PC-3 (cell line): ENCODE measurements at regions not wholly inside any gene's neighbourhood (a gene's known extent, or its start where the extent isn't known, plus 50 kb on each side); places are given as distances from the start of the nearest gene placed in this dataset.

Source experiments
- ATAC-seq: fragments of 200-7000 bp; cut with Tn5 transposase; 2 replicates; pipeline ENCODE4 v1.9.1; 2020; ENCODE audit warnings: mild to moderate bottlenecking, moderate library complexity
- BruUV-seq: library from RNA; stranded (reverse); fragments of 400-500 nt; replicated peaks from 2 replicates; lab custom pipeline; 2021; lab: Mats Ljungman, UMichigan
- CTCF ChIA-PET: fragments of 300-600 bp; sonication (Branson Sonifier 250); formaldehyde crosslinking; loops from one replicate; lab custom pipeline; 2022; ENCODE audit warnings: antibody characterized with exemption; lab: Charles Lee
- POLR2A ChIA-PET: fragments of 300-600 bp; sonication (Branson Sonifier 250); formaldehyde crosslinking; loops from one replicate; lab custom pipeline; 2022; ENCODE audit warnings: antibody characterized with exemption; ENCODE audit not compliant: unreplicated experiment; lab: Charles Lee
- DNase-seq: peaks from one replicate; pipeline ENCODE4 v3.0.0-alpha.2; 2015
- H2AFZ ChIP-seq: fragments of 300-600 bp; sonication (generic); 2 replicates; pipeline ENCODE4 v1.6.0; 2016; ENCODE audit warnings: antibody characterized with exemption, low read length
- H3F3A ChIP-seq: fragments of 300-600 bp; sonication (generic); one replicate; pipeline ENCODE4 v1.6.0; 2017; ENCODE audit warnings: antibody characterized with exemption, low read length, control low read depth, mild to moderate bottlenecking; ENCODE audit not compliant: unreplicated experiment
- H3K27ac ChIP-seq: fragments of 300-600 bp; sonication (generic); 2 replicates; pipeline ENCODE4 v1.5.1; 2016; ENCODE audit warnings: mild to moderate bottlenecking, low read length
- H3K27me3 ChIP-seq: fragments of 300-600 bp; sonication (generic); 2 replicates; pipeline ENCODE4 v1.6.1; 2016; ENCODE audit warnings: low read length, mixed read lengths
- H3K36me3 ChIP-seq: fragments of 300-600 bp; sonication (generic); 2 replicates; pipeline ENCODE4 v1.6.1; 2016; ENCODE audit warnings: low read depth, mixed run types, low read length, mixed read lengths
- H3K4me1 ChIP-seq: fragments of 300-600 bp; sonication (generic); 2 replicates; pipeline ENCODE4 v1.5.1; 2016; ENCODE audit warnings: low read length; ENCODE audit not compliant: insufficient read depth
- H3K4me2 ChIP-seq: fragments of 300-600 bp; sonication (generic); 2 replicates; pipeline ENCODE4 v1.6.0; 2016; ENCODE audit warnings: low read length
- H3K4me3 ChIP-seq: fragments of 300-600 bp; sonication (generic); 2 replicates; pipeline ENCODE4 v1.5.1; 2016; ENCODE audit warnings: mild to moderate bottlenecking, low read length, mixed read lengths
- H3K79me2 ChIP-seq: fragments of 300-600 bp; sonication (generic); 2 replicates; pipeline ENCODE4 v1.6.1; 2017; ENCODE audit warnings: low read length, mixed read lengths
- H3K9ac ChIP-seq: fragments of 300-600 bp; sonication (generic); 2 replicates; pipeline ENCODE4 v1.6.0; 2016; ENCODE audit warnings: mild to moderate bottlenecking, low read length
- H3K9me2 ChIP-seq: fragments of 300-600 bp; sonication (generic); replicated peaks from 2 replicates; pipeline ENCODE4 v1.6.1; 2016; ENCODE audit warnings: mixed run types, low read length, mixed read lengths
- H3K9me3 ChIP-seq: fragments of 300-600 bp; sonication (generic); 2 replicates; pipeline ENCODE4 v1.6.1; 2016; ENCODE audit warnings: low read length, mixed read lengths
- H4K20me1 ChIP-seq: fragments of 300-600 bp; sonication (generic); 2 replicates; pipeline ENCODE4 v1.6.1; 2016; ENCODE audit warnings: low read length, mixed read lengths
- CTCF ChIP-seq: fragments of 300-600 bp; sonication (generic); conservative IDR thresholded peaks from 2 replicates; pipeline ENCODE4 v1.5.1; 2017; ENCODE audit warnings: antibody characterized with exemption, low read depth, mild to moderate bottlenecking, low read length
- EZH2 ChIP-seq: fragments of 300-600 bp; sonication (generic); IDR thresholded peaks from one replicate; pipeline ENCODE4 v1.6.1; 2017; ENCODE audit warnings: antibody characterized with exemption, mild to moderate bottlenecking, low read length; ENCODE audit not compliant: unreplicated experiment
- EZH2phosphoT487 ChIP-seq: fragments of 300-600 bp; sonication (generic); IDR thresholded peaks from 2 replicates; pipeline ENCODE4 v1.6.1; 2018; ENCODE audit warnings: mild to moderate bottlenecking, antibody characterized with exemption, low read length, borderline replicate concordance
- intact Hi-C: fragments of 100-400 bp; cut with micrococcal nuclease; formaldehyde crosslinking; loops from 2 replicates; pipeline ENCODE4 v1.9.0; 2023

GRCh38 chr15:77540312-77541060, 92.2 kb downstream of the LINGO1 start:
- no peaks in the 10 kb centered on the region for H3K79me2 ChIP-seq
- H4K20me1 ChIP-seq, result no peaks in the 10 kb centered on the region
- no peak overlapping the region for H3K4me3 ChIP-seq
- no TSS peak for BruUV-seq
- no peaks in the 10 kb centered on the region for H3K36me3 ChIP-seq
- H3K27ac ChIP-seq, result no peak overlapping the region
- H2AFZ ChIP-seq, result no peak overlapping the region
- intact Hi-C loops, result no loop called here
- no peak overlapping the region for H3K4me2 ChIP-seq
- DNase-seq, result no peak
- H3K4me1 ChIP-seq, result peaks cover 19% of the 10 kb centered on the region
- no peak for ATAC-seq
- no peak overlapping the region for H3K9ac ChIP-seq
- H3K9me3 ChIP-seq, result no peaks in the 10 kb centered on the region
- ChIA-PET CTCF (no interaction called here), POLR2A (no interaction called here)
- no peaks in the 10 kb centered on the region for H3K27me3 ChIP-seq
- TF ChIP-seq CTCF, result no peak
- TF ChIP-seq EZH2phosphoT487, result no peak
- TF ChIP-seq EZH2, result no peak
- no peaks in the 10 kb centered on the region for H3F3A ChIP-seq
- no peaks in the 10 kb centered on the region for H3K9me2 ChIP-seq

GRCh38 chr15:77538793-77539497, 93.8 kb downstream of the LINGO1 start:
- no peak overlapping the region for H3K9ac ChIP-seq
- no peak overlapping the region for H3K27ac ChIP-seq
- intact Hi-C loops, result no loop called here
- POLR2A ChIA-PET, result no interaction called here
- no peak overlapping the region for H2AFZ ChIP-seq
- ATAC-seq, result no peak
- H3F3A ChIP-seq, result no peaks in the 10 kb centered on the region
- no peaks in the 10 kb centered on the region for H3K9me2 ChIP-seq
- no peaks in the 10 kb centered on the region for H3K9me3 ChIP-seq
- H4K20me1 ChIP-seq, result no peaks in the 10 kb centered on the region
- CTCF ChIA-PET, result no interaction called here
- no TSS peak for BruUV-seq
- no peaks in the 10 kb centered on the region for H3K27me3 ChIP-seq
- no peaks in the 10 kb centered on the region for H3K36me3 ChIP-seq
- H3K4me3 ChIP-seq, result no peak overlapping the region
- no peak for DNase-seq
- no peak overlapping the region for H3K4me2 ChIP-seq
- TF ChIP-seq CTCF (no peak), EZH2 (no peak), EZH2phosphoT487 (no peak)
- no peaks in the 10 kb centered on the region for H3K79me2 ChIP-seq
- peaks cover 16% of the 10 kb centered on the region for H3K4me1 ChIP-seq

GRCh38 chr15:77538027-77538451, 94.7 kb downstream of the LINGO1 start:
- Histone ChIP-seq H3F3A (no peaks in the 10 kb centered on the region), H3K36me3 (no peaks in the 10 kb centered on the region), H3K4me3 (no peak overlapping the region), H3K9me3 (no peaks in the 10 kb centered on the region), H3K79me2 (no peaks in the 10 kb centered on the region), H3K27me3 (no peaks in the 10 kb centered on the region), H3K27ac (no peak overlapping the region), H3K4me1 (peaks cover 8% of the 10 kb centered on the region), H2AFZ (no peak overlapping the region), H4K20me1 (no peaks in the 10 kb centered on the region), H3K9ac (no peak overlapping the region), H3K4me2 (no peak overlapping the region), H3K9me2 (no peaks in the 10 kb centered on the region)
- ChIA-PET CTCF (no interaction called here), POLR2A (no interaction called here)
- BruUV-seq, result no TSS peak
- DNase-seq (no peak), ATAC-seq (no peak)
- TF ChIP-seq CTCF, result no peak
- TF ChIP-seq EZH2, result no peak
- no peak for TF ChIP-seq EZH2phosphoT487
- intact Hi-C loops, result no loop called here
